ENCODE measurements at regions not wholly inside any gene's neighbourhood (a gene's known extent, or its start where the extent isn't known, plus 50 kb on each side); places are given as distances from the start of the nearest gene placed in this dataset.

- Mint-ChIP-seq H3K27ac (no peak overlapping the region), H3K36me3 (ENCODE audit: low read depth) (no peaks in the 10 kb centered on the region), H3K9me3 (no peaks in the 10 kb centered on the region), H3K4me3 (no peak overlapping the region), H3K4me1 (peaks cover 2% of the 10 kb centered on the region), H3K27me3 (no peaks in the 10 kb centered on the region)
- POLR2A ChIA-PET = no interaction called here
- CTCF ChIA-PET = no interaction called here
- no peak for DNase-seq
These were observed 224.5 kb downstream of the IKZF2 start for GRCh38 chr2:212926940-212927339.

GRCh38 chr2:212923393-212923792 lies 228.0 kb downstream of the IKZF2 start:
- Mint-ChIP-seq H3K36me3 (ENCODE audit: low read depth) (no peaks in the 10 kb centered on the region), H3K9me3 (no peaks in the 10 kb centered on the region), H3K4me1 (no peaks in the 10 kb centered on the region), H3K27me3 (no peaks in the 10 kb centered on the region), H3K4me3 (no peak overlapping the region), H3K27ac (no peak overlapping the region)
- CTCF ChIA-PET = no interaction called here
- POLR2A ChIA-PET = no interaction called here
- DNase-seq = no peak

- H3K9me3 Mint-ChIP-seq = no peaks in the 10 kb centered on the region
- H3K36me3 Mint-ChIP-seq (ENCODE audit: low read depth) = no peaks in the 10 kb centered on the region
- no peak for DNase-seq
- no peak overlapping the region for H3K4me3 Mint-ChIP-seq
- no peaks in the 10 kb centered on the region for H3K4me1 Mint-ChIP-seq
- no peaks in the 10 kb centered on the region for H3K27me3 Mint-ChIP-seq
- no peak overlapping the region for H3K27ac Mint-ChIP-seq
- ChIA-PET POLR2A (no interaction called here), CTCF (no interaction called here)
These were observed 228.7 kb downstream of the IKZF2 start for GRCh38 chr2:212922701-212923100.

GRCh38 chr2:212921711-212922110 lies 229.7 kb downstream of the IKZF2 start:
- CTCF ChIA-PET = no interaction called here
- no peaks in the 10 kb centered on the region for H3K36me3 Mint-ChIP-seq (ENCODE audit: low read depth)
- POLR2A ChIA-PET = no interaction called here

GRCh38 chr2:212921061-212921460 lies 230.4 kb downstream of the IKZF2 start:
- peaks cover 3% of the 10 kb centered on the region for H3K4me1 Mint-ChIP-seq
- H3K27ac Mint-ChIP-seq = no peak overlapping the region
- H3K36me3 Mint-ChIP-seq (ENCODE audit: low read depth) = no peaks in the 10 kb centered on the region
- no peak overlapping the region for H3K4me3 Mint-ChIP-seq
- ChIA-PET CTCF (no interaction called here), POLR2A (no interaction called here)
- no peak for DNase-seq
- no peaks in the 10 kb centered on the region for H3K27me3 Mint-ChIP-seq
- H3K9me3 Mint-ChIP-seq = peaks cover 3% of the 10 kb centered on the region

More at GRCh38 chr2:212921711-212922110, 229.7 kb downstream of the IKZF2 start:
- no peak overlapping the region for H3K4me3 Mint-ChIP-seq
- no peaks in the 10 kb centered on the region for H3K9me3 Mint-ChIP-seq
- H3K27me3 Mint-ChIP-seq = no peaks in the 10 kb centered on the region
- H3K4me1 Mint-ChIP-seq = no peaks in the 10 kb centered on the region
- no peak overlapping the region for H3K27ac Mint-ChIP-seq
- DNase-seq = no peak

GRCh38 chr2:212919238-212919637 lies 232.2 kb downstream of the IKZF2 start:
- Mint-ChIP-seq H3K27me3 (no peaks in the 10 kb centered on the region), H3K9me3 (peaks cover 3% of the 10 kb centered on the region), H3K36me3 (ENCODE audit: low read depth) (no peaks in the 10 kb centered on the region), H3K4me3 (no peak overlapping the region), H3K4me1 (peaks cover 11% of the 10 kb centered on the region), H3K27ac (no peak overlapping the region)
- DNase-seq = no peak
- ChIA-PET POLR2A (no interaction called here), CTCF (no interaction called here)

GRCh38 chr2:212918336-212918735 lies 233.1 kb downstream of the IKZF2 start:
- DNase-seq = no peak
- H3K9me3 Mint-ChIP-seq = peaks cover 3% of the 10 kb centered on the region
- H3K4me3 Mint-ChIP-seq = no peak overlapping the region
- no peaks in the 10 kb centered on the region for H3K36me3 Mint-ChIP-seq (ENCODE audit: low read depth)
- H3K27ac Mint-ChIP-seq = no peak overlapping the region
- H3K27me3 Mint-ChIP-seq = no peaks in the 10 kb centered on the region
- H3K4me1 Mint-ChIP-seq = peaks cover 11% of the 10 kb centered on the region
- POLR2A ChIA-PET = no interaction called here
- CTCF ChIA-PET = no interaction called here

- Mint-ChIP-seq H3K36me3 (ENCODE audit: low read depth) (no peaks in the 10 kb centered on the region), H3K27ac (no peak overlapping the region), H3K27me3 (no peaks in the 10 kb centered on the region), H3K4me1 (peaks cover 17% of the 10 kb centered on the region), H3K9me3 (peaks cover 3% of the 10 kb centered on the region), H3K4me3 (no peak overlapping the region)
- POLR2A ChIA-PET = no interaction called here
- CTCF ChIA-PET = no interaction called here
- no peak for DNase-seq
These were observed 236.2 kb downstream of the IKZF2 start for GRCh38 chr2:212915121-212915782.

GRCh38 chr2:212914392-212914791 lies 237.0 kb downstream of the IKZF2 start:
- CTCF ChIA-PET = no interaction called here
- Mint-ChIP-seq H3K9me3 (peaks cover 3% of the 10 kb centered on the region), H3K27me3 (no peaks in the 10 kb centered on the region), H3K4me3 (no peak overlapping the region), H3K36me3 (ENCODE audit: low read depth) (no peaks in the 10 kb centered on the region), H3K4me1 (peaks cover 17% of the 10 kb centered on the region), H3K27ac (no peak overlapping the region)
- DNase-seq = no peak
- POLR2A ChIA-PET = no interaction called here

- Mint-ChIP-seq H3K9me3 (peaks cover 3% of the 10 kb centered on the region), H3K4me3 (no peak overlapping the region), H3K4me1 (peaks cover 17% of the 10 kb centered on the region), H3K27me3 (no peaks in the 10 kb centered on the region), H3K36me3 (ENCODE audit: low read depth) (no peaks in the 10 kb centered on the region), H3K27ac (no peak overlapping the region)
- ChIA-PET POLR2A (no interaction called here), CTCF (no interaction called here)
- no peak for DNase-seq
These were observed 237.6 kb downstream of the IKZF2 start for GRCh38 chr2:212913640-212914306.

- no peaks in the 10 kb centered on the region for H3K36me3 Mint-ChIP-seq (ENCODE audit: low read depth)
- DNase-seq = no peak
- peaks cover 17% of the 10 kb centered on the region for H3K4me1 Mint-ChIP-seq
- ChIA-PET CTCF (no interaction called here), POLR2A (no interaction called here)
- no peak overlapping the region for H3K4me3 Mint-ChIP-seq
- H3K9me3 Mint-ChIP-seq = peaks cover 3% of the 10 kb centered on the region
- no peak overlapping the region for H3K27ac Mint-ChIP-seq
- H3K27me3 Mint-ChIP-seq = no peaks in the 10 kb centered on the region
These were observed 238.8 kb downstream of the IKZF2 start for GRCh38 chr2:212912445-212913103.

GRCh38 chr2:212911011-212911410 lies 240.4 kb downstream of the IKZF2 start:
- POLR2A ChIA-PET = interaction anchor here (0.7 kb wide), 1 partner anchor 127 kb away, joined by 3 read pairs; no protein-coding TSS in a partner anchor
- peaks cover 14% of the 10 kb centered on the region for H3K4me1 Mint-ChIP-seq
- H3K36me3 Mint-ChIP-seq (ENCODE audit: low read depth) = no peaks in the 10 kb centered on the region
- H3K9me3 Mint-ChIP-seq = no peaks in the 10 kb centered on the region
- DNase-seq = no peak
- H3K27ac Mint-ChIP-seq = no peak overlapping the region
- CTCF ChIA-PET = interaction anchor here (0.6 kb wide), 1 partner anchor 127 kb away, joined by 4 read pairs; no protein-coding TSS in a partner anchor
- no peak overlapping the region for H3K4me3 Mint-ChIP-seq
- H3K27me3 Mint-ChIP-seq = no peaks in the 10 kb centered on the region

- ChIA-PET CTCF (no interaction called here), POLR2A (no interaction called here)
- no peak for DNase-seq
- Mint-ChIP-seq H3K27me3 (no peaks in the 10 kb centered on the region), H3K27ac (no peak overlapping the region), H3K9me3 (no peaks in the 10 kb centered on the region), H3K4me3 (no peak overlapping the region), H3K36me3 (ENCODE audit: low read depth) (no peaks in the 10 kb centered on the region), H3K4me1 (peaks cover 6% of the 10 kb centered on the region)
These were observed 242.6 kb downstream of the IKZF2 start for GRCh38 chr2:212908682-212909435.
